ENCODE measurements at regions not wholly inside any gene's neighbourhood (a gene's known extent, or its start where the extent isn't known, plus 50 kb on each side); places are given as distances from the start of the nearest gene placed in this dataset.
"Not testable (repeated sequence)": the region's sequence is repeated elsewhere in the genome, so short reads cannot be mapped to it uniquely, and the experiment has no call there.

GRCh38 chr1:200319148-200319547 lies 90.7 kb downstream of the ZNF281 start:
- no peak for DNase-seq (ENCODE audit: low read depth in 3 of 3)

DNA sequence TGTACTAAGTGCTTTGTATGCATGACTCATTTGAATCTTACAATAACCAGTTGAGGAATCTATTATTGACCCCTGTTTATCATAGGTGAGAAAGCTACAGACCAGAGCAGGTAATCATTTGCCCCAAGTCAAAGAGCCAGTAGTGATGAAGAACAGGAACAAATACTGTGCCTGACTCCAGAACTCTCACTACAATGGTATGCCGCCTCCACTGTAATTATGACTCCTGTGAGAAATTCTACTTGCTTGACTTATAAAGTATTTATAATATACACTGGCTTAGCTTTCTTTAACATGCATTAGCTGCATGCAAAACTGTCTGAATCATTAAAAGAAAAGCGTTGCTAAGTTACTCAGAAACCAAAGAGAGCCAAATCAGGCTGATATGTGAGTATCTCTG lies 92.6 kb downstream of the ZNF281 start:
- DNase-seq (ENCODE audit: low read depth in 3 of 3): no peak

DNA sequence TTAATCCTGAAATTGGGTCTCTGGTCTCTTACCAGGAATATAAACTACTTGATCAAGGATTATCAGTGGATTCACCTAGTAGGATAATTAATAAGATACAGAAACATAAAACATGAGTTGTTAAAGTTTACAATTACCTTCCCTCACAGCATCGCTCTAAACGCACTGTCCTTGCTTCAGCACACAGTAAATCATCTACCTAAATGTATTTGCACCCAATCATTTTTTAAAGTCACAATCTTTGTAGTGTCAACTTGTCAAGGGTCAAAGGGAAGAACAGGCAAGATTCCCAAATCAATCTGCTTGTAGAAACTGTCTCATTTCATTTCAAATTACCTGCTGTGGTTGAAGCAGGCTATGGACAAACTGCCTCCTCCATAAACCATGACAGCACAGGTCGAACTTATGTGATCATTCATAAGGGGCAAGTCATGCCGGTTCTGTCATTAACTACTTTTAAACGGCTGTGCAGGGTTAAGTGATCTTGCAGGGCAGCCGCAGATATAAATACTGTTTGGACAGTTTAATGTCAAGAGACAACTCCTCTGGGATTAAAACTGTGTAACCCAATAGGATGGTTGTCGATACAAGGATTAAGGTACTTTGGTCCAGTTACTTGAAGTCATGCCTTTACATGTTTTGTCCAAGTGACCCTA lies 93.6 kb downstream of the ZNF281 start:
- no peak for DNase-seq (ENCODE audit: low read depth in 3 of 3)

DNA sequence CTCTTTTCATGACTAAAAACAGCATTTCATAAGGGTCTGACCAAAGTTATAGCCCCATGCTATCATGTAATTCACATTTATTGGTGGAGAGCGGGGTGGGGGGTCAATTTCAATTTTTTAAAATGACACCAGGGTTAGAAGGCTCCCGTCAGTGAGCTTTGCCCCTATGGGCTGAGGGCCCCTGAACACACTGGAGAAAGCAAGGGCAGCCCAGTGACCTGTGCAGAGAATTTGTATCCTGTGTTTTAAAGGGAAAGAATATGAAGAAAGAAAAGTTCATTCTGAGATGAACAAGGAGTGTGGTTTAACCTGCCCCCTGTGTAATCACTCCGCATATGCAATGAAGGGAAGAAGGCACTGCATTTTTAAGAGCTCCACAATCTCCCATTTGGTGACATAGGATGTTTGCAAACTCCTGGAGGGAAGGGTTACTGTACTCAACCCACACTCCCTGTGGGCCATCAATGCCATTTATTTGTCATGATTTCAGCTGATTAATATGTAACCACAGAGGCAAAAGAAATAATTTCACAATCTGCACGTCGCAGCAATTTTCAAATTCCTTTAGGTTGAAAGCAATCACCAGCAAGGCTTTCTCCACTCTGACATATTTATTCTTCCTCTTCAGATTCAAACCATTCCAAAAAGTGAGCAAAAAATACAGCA lies 95.6 kb downstream of the ZNF281 start:
- no peak for DNase-seq (ENCODE audit: low read depth in 3 of 3)

GRCh38 chr1:200311256-200311655 lies 98.6 kb downstream of the ZNF281 start:
- no peak for DNase-seq (ENCODE audit: low read depth in 3 of 3)

GRCh38 chr1:200310824-200311223 lies 99.0 kb downstream of the ZNF281 start:
- DNase-seq (ENCODE audit: low read depth in 3 of 3): no peak

DNA sequence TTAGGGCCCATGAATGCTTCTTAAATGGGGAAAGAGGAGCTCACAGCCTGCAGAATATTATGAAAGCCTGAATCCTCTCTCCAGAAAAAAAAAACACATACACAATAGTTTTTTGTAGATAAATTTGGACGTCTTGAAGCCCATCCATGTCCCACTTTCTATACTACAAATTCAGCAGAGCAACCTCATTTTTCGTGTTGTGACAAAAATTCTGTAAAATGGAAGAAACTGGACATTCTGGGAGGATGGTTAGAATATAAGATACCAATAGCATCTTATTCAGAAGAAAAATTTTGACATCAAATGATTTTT lies 102.1 kb downstream of the ZNF281 start:
- no peak for DNase-seq (ENCODE audit: low read depth in 3 of 3)

DNA sequence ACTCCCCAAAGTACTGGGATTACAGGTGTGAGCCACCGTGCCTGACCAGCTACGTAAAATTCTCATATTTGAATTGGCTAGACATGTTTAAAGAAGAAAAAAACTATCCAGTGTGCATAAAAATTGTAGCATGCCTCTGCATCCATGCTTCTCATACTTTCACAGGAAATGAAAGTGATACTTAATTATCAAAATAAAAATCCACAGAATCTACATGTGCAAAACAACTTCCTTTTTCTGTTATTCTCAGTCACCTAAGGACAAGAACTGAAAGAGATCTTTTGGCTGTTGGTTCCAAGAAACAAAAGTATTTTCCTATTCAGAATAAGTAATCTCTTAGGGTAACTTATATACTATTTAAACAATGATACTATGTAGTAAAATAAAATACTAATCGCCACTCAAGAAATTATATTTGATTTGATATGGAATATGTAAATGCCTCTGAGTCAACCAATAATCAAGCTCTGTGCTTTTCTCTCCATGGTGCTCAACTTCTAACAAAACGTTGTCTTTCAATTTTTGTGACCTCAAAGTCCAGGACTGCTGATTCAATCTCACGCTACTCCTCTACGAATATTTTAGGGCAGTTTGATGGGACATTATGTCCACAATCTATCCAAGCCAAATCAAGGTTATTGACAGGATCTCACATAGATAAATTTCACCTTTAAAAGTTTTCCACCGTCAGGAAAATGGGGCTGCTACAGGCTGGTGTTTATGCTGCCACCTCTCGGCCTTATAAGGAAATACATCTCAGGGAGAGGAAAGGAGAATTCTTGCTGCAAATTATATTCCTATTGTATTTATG lies 102.7 kb downstream of the ZNF281 start:
- DNase-seq (ENCODE audit: low read depth in 3 of 3): no peak

GRCh38 chr1:200305806-200306205 lies 104.0 kb downstream of the ZNF281 start:
- no peak for DNase-seq (ENCODE audit: low read depth in 3 of 3)

DNA sequence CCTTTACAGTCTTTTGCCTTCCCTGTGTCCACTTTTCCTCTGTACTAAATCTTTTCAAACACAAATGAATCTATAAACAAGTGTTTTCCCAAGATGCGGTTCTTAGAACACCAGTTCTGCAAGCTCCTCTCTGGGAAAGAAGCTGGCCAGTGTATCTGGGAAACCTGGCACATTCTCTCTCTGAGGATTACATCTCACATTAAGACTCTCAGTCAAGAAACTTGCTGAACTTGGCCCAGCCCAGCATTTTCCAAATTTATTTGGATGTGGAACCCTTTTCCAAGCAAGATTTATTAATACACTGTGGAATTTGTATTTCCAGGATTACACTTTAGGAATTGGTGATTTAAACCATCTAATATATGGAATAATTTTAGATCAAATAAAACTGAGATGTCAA lies 105.7 kb downstream of the ZNF281 start:
- DNase-seq (ENCODE audit: low read depth in 3 of 3): no peak

DNA sequence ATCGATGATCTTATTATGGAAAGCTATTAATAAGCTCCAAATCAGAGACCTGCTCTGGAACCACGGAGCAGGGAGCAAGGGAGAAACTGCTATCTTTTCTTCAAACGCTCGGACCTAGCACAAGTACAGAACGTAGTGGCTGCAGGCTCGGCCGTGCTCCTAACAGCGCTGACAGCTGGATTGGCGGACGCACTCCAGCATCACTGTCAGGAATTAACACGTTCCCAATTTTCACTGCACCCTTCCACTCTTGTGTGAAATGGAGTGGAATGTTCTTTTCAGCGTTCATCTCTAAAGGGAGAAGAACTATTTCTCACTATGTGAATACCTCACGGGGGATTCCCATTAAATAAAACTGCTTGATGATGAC lies 106.9 kb downstream of the ZNF281 start:
- no peak for DNase-seq (ENCODE audit: low read depth in 3 of 3)

DNA sequence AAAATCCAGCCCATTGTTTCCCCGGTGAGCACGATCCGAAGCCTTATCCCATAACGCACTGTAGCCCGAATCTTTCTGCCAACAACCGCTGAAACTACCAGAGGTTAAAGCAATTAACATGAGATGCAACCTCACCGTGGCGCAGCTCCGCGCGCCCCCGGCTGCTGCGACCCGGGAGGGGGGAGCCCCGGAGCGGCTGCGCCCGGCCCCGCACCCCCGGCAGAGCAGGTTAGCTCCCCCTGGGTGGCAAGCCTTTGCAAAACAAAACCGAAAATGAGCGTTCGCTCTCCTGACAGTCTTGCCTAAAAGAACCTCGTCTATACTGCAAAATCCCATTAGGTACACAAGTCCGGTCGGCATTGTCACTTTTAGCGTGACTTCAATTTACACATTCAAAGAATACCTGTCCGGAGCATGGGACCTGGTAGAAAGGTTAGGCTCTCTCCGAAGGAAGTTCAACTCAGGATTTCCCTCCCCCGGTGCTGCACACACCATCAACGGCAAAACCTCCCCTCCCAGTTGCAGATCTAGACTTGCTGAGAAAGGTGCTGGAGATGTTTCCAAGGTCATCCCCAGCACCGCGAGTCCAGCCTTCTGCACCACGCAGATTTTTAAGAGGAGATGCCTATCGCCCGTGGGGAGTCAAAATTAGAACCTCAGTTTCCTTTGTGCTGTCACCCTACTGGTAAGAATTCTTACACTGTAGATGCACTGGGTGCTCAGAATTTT lies 107.5 kb downstream of the ZNF281 start:
- peak; percentile 33 to 50 (median 41) for DNase-seq (ENCODE audit: low read depth in 3 of 3)

DNA sequence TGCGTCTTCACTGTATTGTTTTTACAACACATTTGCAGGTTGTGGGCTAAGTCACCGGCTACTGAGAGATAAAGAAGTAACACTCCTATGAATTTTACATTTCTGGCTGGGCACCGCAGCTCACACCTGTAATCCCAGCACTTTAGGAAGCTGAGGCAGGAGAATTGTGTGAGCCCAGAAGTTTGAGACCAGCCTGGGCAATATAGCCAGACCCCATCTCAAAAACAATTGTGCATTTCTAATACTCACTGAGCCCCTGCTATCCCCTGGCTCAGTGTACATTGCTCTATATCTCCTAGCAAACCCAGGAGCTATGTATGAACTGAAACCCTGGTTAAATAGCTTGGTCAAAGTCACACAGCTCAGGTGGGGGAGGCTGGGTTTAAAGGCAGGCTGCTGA lies 108.7 kb downstream of the ZNF281 start:
- DNase-seq (ENCODE audit: low read depth in 3 of 3): no peak

DNA sequence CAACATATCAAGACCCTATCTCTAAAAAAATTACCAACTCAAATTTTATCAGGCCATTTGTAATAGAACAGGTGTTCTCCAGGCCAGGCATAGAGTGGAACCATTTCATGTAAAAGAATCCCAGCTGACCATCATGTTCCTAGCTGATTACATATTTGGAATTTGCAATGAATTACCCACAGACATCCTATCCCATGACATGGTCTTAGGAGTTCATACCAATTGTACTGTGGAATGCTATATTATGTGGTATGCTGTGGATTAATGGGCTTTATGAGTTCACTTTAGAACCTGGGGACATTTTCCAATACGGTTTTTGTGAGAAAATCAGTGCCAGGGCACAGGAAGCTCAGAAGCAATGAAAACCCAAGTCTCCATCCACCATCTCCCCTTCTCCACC lies 110.3 kb downstream of the ZNF281 start:
- no peak for DNase-seq (ENCODE audit: low read depth in 3 of 3)

- no peak for DNase-seq (ENCODE audit: low read depth in 3 of 3)
Observed at GRCh38 chr1:200298242-200298641, 111.6 kb downstream of the ZNF281 start.

GRCh38 chr1:200296091-200296661 lies 113.7 kb downstream of the ZNF281 start:
- no peak for DNase-seq (ENCODE audit: low read depth in 3 of 3)

DNA sequence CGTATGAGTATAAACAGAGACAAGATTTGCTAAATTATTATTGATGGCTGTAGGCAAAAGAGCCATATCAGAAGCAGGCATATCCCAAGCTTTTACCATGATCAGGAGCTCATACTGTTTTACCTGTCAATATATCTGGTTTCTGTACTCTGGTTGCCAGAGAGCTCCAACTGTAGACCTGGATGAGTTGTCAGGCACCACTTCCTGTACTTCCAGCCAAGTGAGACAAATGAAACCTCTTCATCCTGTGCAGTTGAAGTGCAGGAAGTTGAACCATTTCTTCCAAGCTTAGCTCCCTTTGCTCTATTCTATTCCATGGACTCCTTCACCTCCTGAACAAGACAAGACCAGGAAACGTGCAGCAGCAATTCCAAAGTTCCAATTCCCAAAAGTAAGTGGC lies 115.6 kb downstream of the ZNF281 start:
- DNase-seq (ENCODE audit: low read depth in 3 of 3): no peak

- DNase-seq (ENCODE audit: low read depth in 3 of 3): no peak
Observed at GRCh38 chr1:200292699-200293098, 117.1 kb downstream of the ZNF281 start.

- DNase-seq (ENCODE audit: low read depth in 3 of 3): no peak
Observed at GRCh38 chr1:200291106-200291505, 118.7 kb downstream of the ZNF281 start.

DNA sequence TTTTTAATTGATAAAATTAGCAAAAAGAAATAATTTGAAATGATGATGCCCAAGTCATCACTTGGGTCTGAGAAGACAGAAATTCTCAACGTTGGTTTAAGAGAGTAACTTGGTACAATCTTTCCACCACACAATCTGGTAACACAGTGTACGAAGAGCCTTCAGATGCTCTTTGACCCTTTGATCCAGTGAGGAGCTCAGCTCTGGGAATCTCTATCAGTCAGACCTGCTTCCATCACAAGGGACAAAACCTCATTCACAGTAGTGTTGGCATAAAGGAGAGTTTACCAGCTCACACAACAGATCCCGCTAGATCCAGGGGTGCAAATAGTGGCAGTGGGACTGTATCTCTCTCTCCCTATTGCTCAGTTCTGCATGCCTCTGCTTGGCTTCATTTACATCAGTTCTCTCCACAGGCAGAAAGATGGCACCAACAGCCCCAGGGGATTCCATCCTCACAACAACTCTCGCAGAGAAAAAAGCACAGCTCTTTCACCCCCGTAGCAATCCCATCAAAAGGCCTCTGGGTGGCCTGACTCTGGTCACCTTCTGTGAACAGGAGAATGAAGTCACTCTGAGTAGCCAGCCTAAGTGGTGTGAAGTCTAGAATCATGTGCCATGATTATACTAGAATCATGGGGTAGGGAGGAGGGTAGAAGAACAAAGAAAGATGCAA lies 119.7 kb downstream of the ZNF281 start:
- no peak for DNase-seq (ENCODE audit: low read depth in 3 of 3)

GRCh38 chr1:200288226-200288625 lies 121.6 kb downstream of the ZNF281 start:
- DNase-seq (ENCODE audit: low read depth in 3 of 3): no peak

DNA sequence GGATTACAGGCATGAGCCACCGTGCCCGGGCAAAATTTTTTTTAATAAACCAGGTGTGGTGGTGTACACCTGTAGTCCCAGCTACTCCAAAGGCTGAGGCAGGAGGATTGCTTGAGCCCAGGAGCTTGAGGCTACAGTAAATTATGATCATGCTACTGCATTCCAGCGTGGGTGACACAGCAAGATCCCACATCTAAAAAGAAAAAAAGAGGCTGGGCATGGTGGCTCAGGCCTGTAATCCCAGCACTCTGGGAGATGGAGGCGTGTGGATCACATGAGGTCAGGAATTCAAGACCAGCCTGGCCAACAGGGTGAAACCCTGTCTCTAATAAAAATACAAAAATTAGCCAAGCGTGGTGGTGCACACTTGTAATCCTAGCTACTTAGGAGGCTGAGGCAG lies 125.6 kb downstream of the ZNF281 start:
- not testable (repeated sequence) for DNase-seq (ENCODE audit: low read depth in 3 of 3)

Data from stimulated activated CD4-positive, alpha-beta T cell treated with anti-CD3 and anti-CD28 coated beads, TNF-alpha, amount 100 ng/mL, for 4 hours (primary cell).